HG03460 (cell line): ENCODE measurements at regions not wholly inside any gene's neighbourhood (a gene's known extent, or its start where the extent isn't known, plus 50 kb on each side); places are given as distances from the start of the nearest gene placed in this dataset.

Source experiments
- ATAC-seq: cut with Tn5 transposase; IDR thresholded peaks from one replicate; pipeline ENCODE4 v1.9.1; 2021; ENCODE audit not compliant: unreplicated experiment

- no peak for ATAC-seq
These were observed 781.2 kb downstream of the TLE4 start for GRCh38 chr9:80352967-80353366.

- ATAC-seq: no peak
These were observed 779.8 kb downstream of the TLE4 start for GRCh38 chr9:80351612-80352011.

GRCh38 chr9:80326105-80326504, 754.3 kb downstream of the TLE4 start:
- ATAC-seq: no peak

- ATAC-seq: no peak
These were observed 749.2 kb downstream of the TLE4 start for GRCh38 chr9:80320916-80321315.

GRCh38 chr9:80320480-80320879, 748.7 kb downstream of the TLE4 start:
- ATAC-seq: no peak

- no peak for ATAC-seq
These were observed 733.4 kb downstream of the TLE4 start for GRCh38 chr9:80305136-80305535.

- ATAC-seq: no peak
These were observed 723.2 kb downstream of the TLE4 start for GRCh38 chr9:80294955-80295354.

GRCh38 chr9:80294318-80294717, 722.6 kb downstream of the TLE4 start:
- ATAC-seq: no peak

GRCh38 chr9:80292231-80292630, 720.5 kb downstream of the TLE4 start:
- no peak for ATAC-seq

GRCh38 chr9:80285326-80285725, 713.6 kb downstream of the TLE4 start:
- ATAC-seq: no peak

GRCh38 chr9:80282766-80283165, 711.0 kb downstream of the TLE4 start:
- ATAC-seq: no peak

- ATAC-seq: no peak
These were observed 687.3 kb downstream of the TLE4 start for GRCh38 chr9:80259079-80259478.

GRCh38 chr9:80251778-80252177, 680.0 kb downstream of the TLE4 start:
- ATAC-seq: no peak

- ATAC-seq: no peak
These were observed 670.3 kb downstream of the TLE4 start for GRCh38 chr9:80242022-80242421.

GRCh38 chr9:80235752-80236151, 664.0 kb downstream of the TLE4 start:
- no peak for ATAC-seq

GRCh38 chr9:80233906-80234305, 662.1 kb downstream of the TLE4 start:
- no peak for ATAC-seq

GRCh38 chr9:80233102-80233843, 661.5 kb downstream of the TLE4 start:
- ATAC-seq: no peak

- no peak for ATAC-seq
These were observed 659.8 kb downstream of the TLE4 start for GRCh38 chr9:80231318-80232236.

- no peak for ATAC-seq
These were observed 652.1 kb downstream of the TLE4 start for GRCh38 chr9:80223897-80224296.

GRCh38 chr9:80222466-80223169, 650.9 kb downstream of the TLE4 start:
- no peak for ATAC-seq

- ATAC-seq: no peak
These were observed 646.6 kb downstream of the TLE4 start for GRCh38 chr9:80218328-80218727.

- ATAC-seq: no peak
These were observed 641.8 kb downstream of the TLE4 start for GRCh38 chr9:80213613-80214012.
